ENCODE measurements at regions not wholly inside any gene's neighbourhood (a gene's known extent, or its start where the extent isn't known, plus 50 kb on each side); places are given as distances from the start of the nearest gene placed in this dataset.

DNA sequence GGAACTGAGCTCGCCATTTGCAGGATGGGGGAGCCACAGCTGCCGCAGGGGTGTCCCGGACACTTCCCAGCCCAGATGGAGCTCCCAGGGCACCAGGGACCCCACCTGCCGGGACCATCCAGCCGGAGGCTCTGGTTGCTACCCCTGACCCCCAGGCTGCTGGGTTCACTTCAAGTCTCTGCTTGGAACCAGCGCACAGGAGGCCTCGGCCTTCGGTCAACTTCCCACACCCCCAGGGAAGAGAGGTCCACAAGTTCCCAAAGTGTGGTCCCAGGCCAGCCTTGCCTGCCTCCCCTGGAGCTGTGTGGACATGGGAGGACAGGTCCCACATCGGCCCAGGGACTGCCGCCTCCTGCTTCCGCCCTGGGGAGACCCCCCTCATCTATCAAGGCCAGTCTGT, 117.0 kb downstream of the TEX29 start:
- TF ChIP-seq POLR2A (IDR thresholded peaks at IDR 0.05) (no peak), CTCF (IDR thresholded peaks at IDR 0.05) (no peak)
